GM12878 (cell line): ENCODE measurements at regions not wholly inside any gene's neighbourhood (a gene's known extent, or its start where the extent isn't known, plus 50 kb on each side); places are given as distances from the start of the nearest gene placed in this dataset.

Experiments
- ATAC-seq: fragments of 200-7000 bp; cut with Tn5 transposase; 3 replicates; pipeline ENCODE4 v1.9.1; 2020; ENCODE audit warnings: mild to moderate bottlenecking, moderate library complexity
- BruUV-seq: library from RNA; stranded (reverse); fragments of 400-500 nt; replicated peaks from 2 replicates; lab custom pipeline; 2021; lab: Mats Ljungman, UMichigan
- CTCF ChIA-PET: fragments of 300-600 bp; sonication (Branson Sonifier 250); formaldehyde crosslinking; extraction: SDS; loops from one replicate; lab custom pipeline; 2021; ENCODE audit warnings: inconsistent platforms; lab: Yijun Ruan, JAX
- POLR2A ChIA-PET: fragments of 350-600 bp; formaldehyde crosslinking; extraction: SDS; loops from one replicate; lab custom pipeline; 2021; ENCODE audit warnings: inconsistent platforms; lab: Charles Lee
- RAD21 ChIA-PET: fragments of 300-600 bp; sonication (Branson Sonifier 250); formaldehyde crosslinking; loops from one replicate; lab custom pipeline; 2023; ENCODE audit warnings: antibody characterized with exemption; ENCODE audit not compliant: unreplicated experiment; lab: Charles Lee
- SMC1A ChIA-PET: fragments of 300-600 bp; sonication (Branson Sonifier 250); formaldehyde crosslinking; loops from one replicate; lab custom pipeline; 2023; ENCODE audit not compliant: unreplicated experiment, uncharacterized antibody; lab: Charles Lee
- DNase-seq: peaks from one replicate; pipeline ENCODE4 v3.0.0-alpha.2; 2011; ENCODE audit warnings: low read depth, low spot score
- FAIRE-seq: peaks from 3 replicates; lab custom pipeline; 2011; peaks lifted over from hg19 to GRCh38; lab: Jason Lieb, UNC
- H2AFZ ChIP-seq: 2 replicates; pipeline ENCODE4 v1.6.0; 2011; ENCODE audit warnings: low read depth, low read length, control low read depth; ENCODE audit not compliant: control insufficient read depth
- H3K27ac ChIP-seq: 2 replicates; pipeline ENCODE4 v1.5.1; 2011; ENCODE audit warnings: control low read depth; ENCODE audit not compliant: control insufficient read depth, insufficient read depth
- H3K27me3 ChIP-seq, 2 experiments: replicated peaks in 1 of 2; 2 replicates each; pipeline versions ENCODE4 v1.6.0 to v1.6.1; 2011; ENCODE audit warnings: low read length in 1 of 2; ENCODE audit not compliant: control insufficient read depth in 2 of 2, insufficient read depth in 2 of 2
- H3K36me3 ChIP-seq, 2 experiments: 2 replicates each; pipeline ENCODE4 v1.5.1; 2011; ENCODE audit warnings: low read length in 1 of 2; ENCODE audit not compliant: control insufficient read depth in 2 of 2, insufficient read depth in 2 of 2
- H3K4me1 ChIP-seq: 2 replicates; pipeline ENCODE4 v1.6.1; 2011; ENCODE audit warnings: mild to moderate bottlenecking, low read length, moderate library complexity, mixed read lengths; ENCODE audit not compliant: control insufficient read depth, insufficient read depth
- H3K4me2 ChIP-seq: 2 replicates; pipeline ENCODE4 v1.6.0; 2011; ENCODE audit warnings: control low read depth; ENCODE audit not compliant: control insufficient read depth, insufficient read depth
- H3K4me3 ChIP-seq: fragments of 200-600 bp; sonication (generic); 2 replicates; pipeline ENCODE4 v1.5.1; 2016
- H3K79me2 ChIP-seq: 2 replicates; pipeline ENCODE4 v1.6.0; 2011; ENCODE audit warnings: low read length; ENCODE audit not compliant: control insufficient read depth, insufficient read depth
- H3K9ac ChIP-seq: 2 replicates; pipeline ENCODE4 v1.8.0; 2011; ENCODE audit warnings: low read length, control low read depth, mixed read lengths; ENCODE audit not compliant: control insufficient read depth, insufficient read depth
- H3K9me3 ChIP-seq: replicated peaks from 3 replicates; pipeline ENCODE4 v1.5.1; 2011; ENCODE audit warnings: mild to moderate bottlenecking, low read length; ENCODE audit not compliant: control insufficient read depth, insufficient read depth
- H4K20me1 ChIP-seq: 2 replicates; pipeline ENCODE4 v1.6.0; 2011; ENCODE audit not compliant: control insufficient read depth, insufficient read depth
- BCL3 ChIP-seq: IDR thresholded peaks from 2 replicates; pipeline ENCODE4 v1.6.1; 2011; ENCODE audit warnings: borderline replicate concordance, low read depth, mild to moderate bottlenecking, moderate library complexity, low read length; ENCODE audit not compliant: insufficient read depth, poor library complexity, severe bottlenecking
- KAT2A ChIP-seq: conservative IDR thresholded peaks from 2 replicates; pipeline ENCODE4 v1.6.1; 2011; ENCODE audit warnings: low read depth, low read length; ENCODE audit not compliant: control insufficient read depth
- NFYA ChIP-seq: IDR thresholded peaks from 2 replicates; pipeline ENCODE4 v1.6.1; 2011; ENCODE audit warnings: low read depth, mild to moderate bottlenecking, low read length, improper control_type of control experiment, borderline replicate concordance
- SMAD1 ChIP-seq: fragments of 450-650 bp; IDR thresholded peaks from 2 replicates; pipeline ENCODE4 v1.6.1; 2018; ENCODE audit warnings: mild to moderate bottlenecking, low read depth; ENCODE audit not compliant: partially characterized antibody
- SP1 ChIP-seq: IDR thresholded peaks from one replicate; pipeline ENCODE4 v1.6.1; 2011; ENCODE audit warnings: low read depth, low read length
- TCF12 ChIP-seq: IDR thresholded peaks from 2 replicates; pipeline ENCODE4 v1.6.1; 2011; ENCODE audit warnings: low read depth, mild to moderate bottlenecking, low read length
- WGBS: methylation state at CpG from one replicate; pipeline ENCODE4 v1.1.6; 2016; ENCODE audit warnings: low lambda C conversion rate; ENCODE audit not compliant: insufficient replicate concordance, insufficient coverage; ENCODE audit errors: missing lambda C conversion rate; 5-methylcytosine and 5-hydroxymethylcytosine counted together
- in situ Hi-C: fragments of 300-500 bp; cut with MboI; formaldehyde crosslinking; loops from 9 replicates; pipeline ENCODE4 v1.14.3; 2018; ENCODE audit warnings: mixed read lengths
- intact Hi-C: fragments of 100-400 bp; cut with micrococcal nuclease; formaldehyde crosslinking; loops from one replicate; pipeline ENCODE4 v1.14.2; 2022; ENCODE audit not compliant: unreplicated experiment
- TF ChIP-seq, protein P1 (sequence below): IDR thresholded peaks from 2 replicates; pipeline ENCODE4 v1.6.1; 2011; ENCODE audit warnings: low read depth, low read length, improper control_type of control experiment, borderline replicate concordance
- TF ChIP-seq, protein P2 (sequence below): fragments of 450-650 bp; IDR thresholded peaks from 2 replicates; pipeline ENCODE4 v1.6.1; 2014; ENCODE audit warnings: mild to moderate bottlenecking
- TF ChIP-seq, protein P3 (sequence below): fragments of 450-650 bp; formaldehyde crosslinking; IDR thresholded peaks from 2 replicates; pipeline ENCODE4 v1.4.0; 2020; ENCODE audit warnings: mild to moderate bottlenecking, moderate library complexity

GRCh38 chrX:125505207-125505606 lies 185.5 kb downstream of the TEX13C start (continued):
- TF ChIP-seq, protein P1, sequence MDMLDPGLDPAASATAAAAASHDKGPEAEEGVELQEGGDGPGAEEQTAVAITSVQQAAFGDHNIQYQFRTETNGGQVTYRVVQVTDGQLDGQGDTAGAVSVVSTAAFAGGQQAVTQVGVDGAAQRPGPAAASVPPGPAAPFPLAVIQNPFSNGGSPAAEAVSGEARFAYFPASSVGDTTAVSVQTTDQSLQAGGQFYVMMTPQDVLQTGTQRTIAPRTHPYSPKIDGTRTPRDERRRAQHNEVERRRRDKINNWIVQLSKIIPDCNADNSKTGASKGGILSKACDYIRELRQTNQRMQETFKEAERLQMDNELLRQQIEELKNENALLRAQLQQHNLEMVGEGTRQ = no peak
- no peak for TF ChIP-seq TCF12

- 0% methylated on average over 1 of the region's 1 CpG for WGBS
- POLR2A ChIA-PET = no interaction called here
- FAIRE-seq (no peak), ATAC-seq (no peak), DNase-seq (no peak)
- TF ChIP-seq NFYA = no peak
- RAD21 ChIA-PET = no interaction called here
- CTCF ChIA-PET = no interaction called here
- no peaks in the 10 kb centered on the region for H3K27me3 ChIP-seq
- no peaks in the 10 kb centered on the region for H4K20me1 ChIP-seq
- SMC1A ChIA-PET = no interaction called here
- no peak overlapping the region for H2AFZ ChIP-seq
- BruUV-seq = no TSS peak
- no peak overlapping the region for H3K4me3 ChIP-seq
- H3K36me3 ChIP-seq = no peaks in the 10 kb centered on the region
- H3K4me2 ChIP-seq = no peak overlapping the region
- H3K79me2 ChIP-seq = no peaks in the 10 kb centered on the region
- H3K9ac ChIP-seq = no peak overlapping the region
- H3K27ac ChIP-seq = no peak overlapping the region
- no peaks in the 10 kb centered on the region for H3K9me3 ChIP-seq
- in situ Hi-C loops = no loop called here
- intact Hi-C loops = no loop called here
- no peaks in the 10 kb centered on the region for H3K4me1 ChIP-seq
Measured at GRCh38 chrX:125507119-125507518, 187.4 kb downstream of the TEX13C start.

DNA sequence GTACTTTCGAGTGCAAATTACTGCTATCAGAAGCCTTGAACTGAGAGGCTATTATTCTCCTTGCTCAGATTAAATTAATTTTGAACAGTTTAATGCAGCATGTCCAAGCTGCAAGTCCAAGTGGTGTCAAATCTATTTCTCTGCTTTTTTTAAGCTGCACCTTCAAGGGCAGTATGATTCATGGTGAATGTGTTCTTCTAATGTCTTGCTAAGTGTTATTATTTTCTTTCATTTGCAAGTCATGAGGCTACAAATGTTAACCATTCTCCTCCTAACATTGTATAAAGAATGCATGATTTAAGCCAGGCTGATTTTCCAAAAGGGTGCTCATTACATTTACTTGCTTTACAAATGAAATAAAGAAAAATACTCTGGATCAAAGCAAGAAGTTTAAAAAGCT lies 200.4 kb downstream of the TEX13C start:
- H3K9ac ChIP-seq = no peak overlapping the region
- H3K36me3 ChIP-seq = no peaks in the 10 kb centered on the region
- H3K4me3 ChIP-seq = no peak overlapping the region
- no peak for TF ChIP-seq SMAD1
- TF ChIP-seq, protein P2, sequence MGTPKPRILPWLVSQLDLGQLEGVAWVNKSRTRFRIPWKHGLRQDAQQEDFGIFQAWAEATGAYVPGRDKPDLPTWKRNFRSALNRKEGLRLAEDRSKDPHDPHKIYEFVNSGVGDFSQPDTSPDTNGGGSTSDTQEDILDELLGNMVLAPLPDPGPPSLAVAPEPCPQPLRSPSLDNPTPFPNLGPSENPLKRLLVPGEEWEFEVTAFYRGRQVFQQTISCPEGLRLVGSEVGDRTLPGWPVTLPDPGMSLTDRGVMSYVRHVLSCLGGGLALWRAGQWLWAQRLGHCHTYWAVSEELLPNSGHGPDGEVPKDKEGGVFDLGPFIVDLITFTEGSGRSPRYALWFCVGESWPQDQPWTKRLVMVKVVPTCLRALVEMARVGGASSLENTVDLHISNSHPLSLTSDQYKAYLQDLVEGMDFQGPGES = no peak
- TF ChIP-seq, protein P3, sequence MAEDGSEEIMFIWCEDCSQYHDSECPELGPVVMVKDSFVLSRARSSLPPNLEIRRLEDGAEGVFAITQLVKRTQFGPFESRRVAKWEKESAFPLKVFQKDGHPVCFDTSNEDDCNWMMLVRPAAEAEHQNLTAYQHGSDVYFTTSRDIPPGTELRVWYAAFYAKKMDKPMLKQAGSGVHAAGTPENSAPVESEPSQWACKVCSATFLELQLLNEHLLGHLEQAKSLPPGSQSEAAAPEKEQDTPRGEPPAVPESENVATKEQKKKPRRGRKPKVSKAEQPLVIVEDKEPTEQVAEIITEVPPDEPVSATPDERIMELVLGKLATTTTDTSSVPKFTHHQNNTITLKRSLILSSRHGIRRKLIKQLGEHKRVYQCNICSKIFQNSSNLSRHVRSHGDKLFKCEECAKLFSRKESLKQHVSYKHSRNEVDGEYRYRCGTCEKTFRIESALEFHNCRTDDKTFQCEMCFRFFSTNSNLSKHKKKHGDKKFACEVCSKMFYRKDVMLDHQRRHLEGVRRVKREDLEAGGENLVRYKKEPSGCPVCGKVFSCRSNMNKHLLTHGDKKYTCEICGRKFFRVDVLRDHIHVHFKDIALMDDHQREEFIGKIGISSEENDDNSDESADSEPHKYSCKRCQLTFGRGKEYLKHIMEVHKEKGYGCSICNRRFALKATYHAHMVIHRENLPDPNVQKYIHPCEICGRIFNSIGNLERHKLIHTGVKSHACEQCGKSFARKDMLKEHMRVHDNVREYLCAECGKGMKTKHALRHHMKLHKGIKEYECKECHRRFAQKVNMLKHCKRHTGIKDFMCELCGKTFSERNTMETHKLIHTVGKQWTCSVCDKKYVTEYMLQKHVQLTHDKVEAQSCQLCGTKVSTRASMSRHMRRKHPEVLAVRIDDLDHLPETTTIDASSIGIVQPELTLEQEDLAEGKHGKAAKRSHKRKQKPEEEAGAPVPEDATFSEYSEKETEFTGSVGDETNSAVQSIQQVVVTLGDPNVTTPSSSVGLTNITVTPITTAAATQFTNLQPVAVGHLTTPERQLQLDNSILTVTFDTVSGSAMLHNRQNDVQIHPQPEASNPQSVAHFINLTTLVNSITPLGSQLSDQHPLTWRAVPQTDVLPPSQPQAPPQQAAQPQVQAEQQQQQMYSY (CRISPR knock-in tag) = no peak
- TF ChIP-seq KAT2A = no peak
- no peak for TF ChIP-seq BCL3
- no peak for TF ChIP-seq SP1
- WGBS = 0% methylated on average over 1 of the region's 1 CpG
- ChIA-PET CTCF (no interaction called here), RAD21 (no interaction called here), SMC1A (no interaction called here), POLR2A (no interaction called here)
- no peak overlapping the region for H3K4me2 ChIP-seq
- no peak for DNase-seq
- H3K9me3 ChIP-seq = no peaks in the 10 kb centered on the region
- BruUV-seq = no TSS peak
- H3K79me2 ChIP-seq = no peaks in the 10 kb centered on the region
- no peak for FAIRE-seq
- H3K27ac ChIP-seq = no peak overlapping the region
- H4K20me1 ChIP-seq = no peaks in the 10 kb centered on the region
- in situ Hi-C loops (no loop called here), intact Hi-C loops (no loop called here)
- H3K27me3 ChIP-seq = no peaks in the 10 kb centered on the region
- no peak overlapping the region for H2AFZ ChIP-seq
- ATAC-seq = no peak
- no peaks in the 10 kb centered on the region for H3K4me1 ChIP-seq
